Activated naive CD8-positive, alpha-beta T cell treated with anti-CD3 and anti-CD28 coated beads for 36 hours (primary cell): ENCODE measurements at regions not wholly inside any gene's neighbourhood (a gene's known extent, or its start where the extent isn't known, plus 50 kb on each side); places are given as distances from the start of the nearest gene placed in this dataset.

Source experiments
- DNase-seq: peaks from one replicate; pipeline ENCODE4 v3.0.0; 2021
- H3K27ac Mint-ChIP-seq: one replicate; pipeline ENCODE4 v1.8.0; 2022; ENCODE audit warnings: mild to moderate bottlenecking, moderate library complexity, mixed read lengths
- H3K27me3 Mint-ChIP-seq: one replicate; pipeline ENCODE4 v1.8.0; 2022; ENCODE audit warnings: mild to moderate bottlenecking, mixed read lengths
- H3K36me3 Mint-ChIP-seq: one replicate; pipeline ENCODE4 v1.8.0; 2021; ENCODE audit warnings: mild to moderate bottlenecking, mixed read lengths
- H3K4me1 Mint-ChIP-seq: one replicate; pipeline ENCODE4 v1.8.0; 2021; ENCODE audit warnings: mixed read lengths
- H3K4me3 Mint-ChIP-seq: one replicate; pipeline ENCODE4 v1.8.0; 2022; ENCODE audit warnings: mild to moderate bottlenecking, moderate library complexity, mixed read lengths
- H3K9me3 Mint-ChIP-seq: one replicate; pipeline ENCODE4 v1.8.0; 2022; ENCODE audit warnings: mixed read lengths

- no peak overlapping the region for H3K27ac Mint-ChIP-seq
- no peaks in the 10 kb centered on the region for H3K36me3 Mint-ChIP-seq
- H3K9me3 Mint-ChIP-seq, result peaks cover 3% of the 10 kb centered on the region
- H3K27me3 Mint-ChIP-seq, result peaks cover 31% of the 10 kb centered on the region
- no peak overlapping the region for H3K4me3 Mint-ChIP-seq
- DNase-seq, result no peak
- no peaks in the 10 kb centered on the region for H3K4me1 Mint-ChIP-seq
These were observed 87.9 kb upstream of the MAMDC2 start for GRCh38 chr9:69955536-69956355.

DNA sequence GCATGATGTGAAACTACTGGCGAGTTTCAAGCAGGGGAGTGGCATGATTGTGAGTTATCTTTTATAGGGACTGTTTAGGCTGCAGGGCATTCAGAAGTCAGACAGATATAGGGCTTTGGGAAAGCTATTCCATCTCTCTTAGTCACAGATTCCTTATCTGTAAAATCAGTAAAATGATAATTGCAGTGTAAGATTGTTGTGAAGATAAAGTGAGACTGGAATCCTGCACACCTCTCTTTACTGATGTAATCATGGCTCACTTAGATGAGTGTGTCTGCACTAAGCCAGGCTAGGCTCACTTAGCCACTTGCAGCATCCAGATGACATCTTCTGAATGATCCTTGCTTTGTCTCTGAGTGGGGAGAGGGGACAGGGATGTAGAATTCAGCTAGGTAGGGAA is 81.8 kb upstream of the MAMDC2 start:
- no peak for DNase-seq
- Mint-ChIP-seq H3K27ac (no peak overlapping the region), H3K4me1 (no peaks in the 10 kb centered on the region), H3K4me3 (no peak overlapping the region), H3K9me3 (no peaks in the 10 kb centered on the region), H3K36me3 (no peaks in the 10 kb centered on the region), H3K27me3 (peaks cover 20% of the 10 kb centered on the region)

DNA sequence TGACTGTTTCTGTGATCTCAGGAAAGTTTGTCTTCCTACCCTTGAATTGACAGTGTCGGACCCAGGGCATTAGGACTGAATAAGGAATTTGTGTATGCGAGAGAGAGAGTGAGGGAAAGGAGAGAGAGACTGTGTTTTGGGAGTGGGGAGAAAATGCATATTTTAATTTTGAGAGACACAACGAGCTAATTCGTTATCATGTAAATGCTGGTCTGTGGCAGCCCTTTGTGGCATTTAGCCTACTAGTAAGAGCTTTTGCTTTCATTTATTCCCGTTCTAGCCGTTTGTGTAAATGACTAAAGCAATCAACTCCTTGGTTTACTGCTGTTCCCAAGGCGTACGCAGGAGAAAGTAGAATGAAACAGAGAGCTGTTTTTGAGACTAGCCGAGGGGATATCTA is 79.8 kb upstream of the MAMDC2 start:
- Mint-ChIP-seq H3K27ac (no peak overlapping the region), H3K4me3 (no peak overlapping the region), H3K27me3 (peaks cover 16% of the 10 kb centered on the region), H3K36me3 (no peaks in the 10 kb centered on the region), H3K4me1 (no peaks in the 10 kb centered on the region), H3K9me3 (no peaks in the 10 kb centered on the region)
- no peak for DNase-seq

GRCh38 chr9:69964446-69964845 is 79.2 kb upstream of the MAMDC2 start:
- Mint-ChIP-seq H3K27ac (no peak overlapping the region), H3K9me3 (no peaks in the 10 kb centered on the region), H3K4me3 (no peak overlapping the region), H3K27me3 (peaks cover 10% of the 10 kb centered on the region), H3K36me3 (no peaks in the 10 kb centered on the region), H3K4me1 (no peaks in the 10 kb centered on the region)
- DNase-seq, result no peak

DNA sequence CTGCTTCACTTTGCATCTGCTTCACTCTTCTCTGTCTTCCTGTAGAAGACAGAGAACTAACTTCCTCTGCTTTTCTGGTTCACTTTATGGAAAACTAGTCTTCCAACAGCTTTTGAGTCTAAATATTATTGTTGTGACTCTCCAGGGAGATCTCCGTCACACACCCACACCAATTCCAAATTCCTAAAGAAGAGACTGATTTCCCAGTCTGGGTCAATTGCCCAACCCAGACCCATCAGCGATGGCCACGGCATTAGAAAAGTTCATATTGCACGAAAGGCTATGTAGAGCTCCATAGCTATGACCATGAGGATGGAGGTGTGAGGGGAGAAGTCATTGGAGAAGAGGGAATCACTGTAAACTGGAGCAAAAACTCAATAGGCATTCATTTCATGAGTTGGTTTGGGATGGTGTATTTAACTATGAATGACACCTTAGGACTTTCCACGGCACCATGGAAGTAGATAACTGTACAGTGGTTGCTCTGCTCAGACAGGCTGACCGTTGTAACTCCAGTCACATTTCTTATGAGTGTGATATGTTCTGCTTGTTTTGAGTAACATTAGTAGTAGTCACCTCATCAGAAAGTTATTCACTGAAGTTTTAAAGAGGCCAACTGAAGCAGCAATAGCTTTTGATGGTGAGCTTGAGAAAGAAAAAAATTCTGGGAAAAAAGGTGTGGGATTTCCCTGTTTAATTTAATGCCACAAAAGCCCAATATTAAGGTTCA is 78.1 kb upstream of the MAMDC2 start:
- H3K4me3 Mint-ChIP-seq, result no peak overlapping the region
- no peaks in the 10 kb centered on the region for H3K4me1 Mint-ChIP-seq
- peaks cover under 1% of the 10 kb centered on the region for H3K27me3 Mint-ChIP-seq
- H3K36me3 Mint-ChIP-seq, result no peaks in the 10 kb centered on the region
- no peak for DNase-seq
- H3K9me3 Mint-ChIP-seq, result no peaks in the 10 kb centered on the region
- no peak overlapping the region for H3K27ac Mint-ChIP-seq

GRCh38 chr9:69967344-69967743 is 76.3 kb upstream of the MAMDC2 start:
- Mint-ChIP-seq H3K27me3 (no peaks in the 10 kb centered on the region), H3K9me3 (no peaks in the 10 kb centered on the region), H3K4me1 (no peaks in the 10 kb centered on the region), H3K4me3 (no peak overlapping the region), H3K36me3 (no peaks in the 10 kb centered on the region), H3K27ac (no peak overlapping the region)
- DNase-seq, result no peak

DNA sequence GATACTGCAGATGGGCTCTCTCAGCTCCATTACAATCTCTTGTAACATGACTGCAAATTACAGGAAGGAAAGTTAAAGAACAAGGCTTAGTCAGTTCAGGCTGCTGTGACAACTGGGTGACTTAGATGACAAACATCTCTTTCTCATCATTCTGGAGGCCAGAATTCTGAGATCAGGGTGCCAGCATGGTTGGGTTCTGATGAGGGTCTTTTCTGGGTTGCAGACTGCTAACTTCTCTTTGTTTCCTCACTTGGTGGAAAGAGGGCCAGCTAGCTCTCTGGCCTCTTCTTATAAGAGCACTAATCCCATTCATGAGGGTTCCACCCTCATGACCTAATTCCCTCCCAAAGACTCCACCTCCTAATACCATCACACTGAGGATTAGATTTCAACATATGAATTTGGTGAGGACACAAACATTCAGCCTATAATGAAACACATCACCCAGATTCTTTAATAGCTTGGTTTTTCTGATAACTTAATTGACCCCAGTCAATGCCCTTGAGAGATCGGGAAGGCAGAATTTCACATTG is 73.6 kb upstream of the MAMDC2 start:
- no peaks in the 10 kb centered on the region for H3K4me1 Mint-ChIP-seq
- peaks cover 9% of the 10 kb centered on the region for H3K27me3 Mint-ChIP-seq
- no peaks in the 10 kb centered on the region for H3K36me3 Mint-ChIP-seq
- no peak for DNase-seq
- no peak overlapping the region for H3K27ac Mint-ChIP-seq
- no peaks in the 10 kb centered on the region for H3K9me3 Mint-ChIP-seq
- H3K4me3 Mint-ChIP-seq, result no peak overlapping the region

GRCh38 chr9:69971643-69972449 is 71.8 kb upstream of the MAMDC2 start:
- Mint-ChIP-seq H3K4me3 (no peak overlapping the region), H3K36me3 (no peaks in the 10 kb centered on the region), H3K9me3 (no peaks in the 10 kb centered on the region), H3K4me1 (no peaks in the 10 kb centered on the region), H3K27me3 (peaks cover 16% of the 10 kb centered on the region), H3K27ac (no peak overlapping the region)
- DNase-seq, result peak; percentile 50

DNA sequence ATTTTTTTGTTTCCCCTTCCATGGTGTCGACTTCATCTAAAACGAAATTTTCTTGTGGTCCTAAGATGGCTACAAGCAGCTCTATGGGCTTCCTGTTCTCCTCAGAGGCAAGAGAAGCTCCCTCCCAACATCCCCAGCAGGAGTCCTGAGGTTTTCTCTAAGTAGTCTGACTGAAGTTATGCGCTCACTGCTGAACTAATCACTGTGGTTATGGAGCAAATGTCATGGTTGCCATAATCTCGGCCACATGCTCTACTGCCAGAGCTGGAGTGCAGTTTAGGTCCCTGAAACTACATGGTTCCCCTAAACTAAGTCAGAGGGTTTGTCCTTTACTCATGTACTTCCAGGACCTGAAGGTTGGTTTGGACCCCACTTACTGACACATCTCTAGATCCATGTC is 68.0 kb upstream of the MAMDC2 start:
- no peak for DNase-seq
- peaks cover 16% of the 10 kb centered on the region for H3K27me3 Mint-ChIP-seq
- no peaks in the 10 kb centered on the region for H3K36me3 Mint-ChIP-seq
- no peaks in the 10 kb centered on the region for H3K4me1 Mint-ChIP-seq
- no peak overlapping the region for H3K27ac Mint-ChIP-seq
- H3K4me3 Mint-ChIP-seq, result no peak overlapping the region
- no peaks in the 10 kb centered on the region for H3K9me3 Mint-ChIP-seq

DNA sequence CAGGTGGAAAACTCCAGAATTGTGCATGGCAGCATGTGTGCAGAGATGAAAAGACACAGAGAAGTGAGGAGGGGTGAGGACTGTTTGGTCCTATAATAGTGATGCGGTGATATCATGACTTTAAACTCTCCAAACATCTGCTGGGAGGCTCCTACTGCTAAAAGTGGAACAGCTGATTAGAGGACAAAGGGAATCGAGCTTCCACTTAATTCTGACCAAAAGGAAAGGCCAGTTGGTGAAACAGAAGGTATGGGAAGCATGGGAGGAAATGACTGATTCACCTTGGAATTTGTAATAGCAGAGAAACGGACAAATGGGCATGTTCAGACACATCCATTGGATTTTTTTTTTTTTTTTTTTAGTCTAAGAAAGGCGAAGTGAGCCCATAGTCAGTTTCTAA is 67.5 kb upstream of the MAMDC2 start:
- no peaks in the 10 kb centered on the region for H3K9me3 Mint-ChIP-seq

DNA sequence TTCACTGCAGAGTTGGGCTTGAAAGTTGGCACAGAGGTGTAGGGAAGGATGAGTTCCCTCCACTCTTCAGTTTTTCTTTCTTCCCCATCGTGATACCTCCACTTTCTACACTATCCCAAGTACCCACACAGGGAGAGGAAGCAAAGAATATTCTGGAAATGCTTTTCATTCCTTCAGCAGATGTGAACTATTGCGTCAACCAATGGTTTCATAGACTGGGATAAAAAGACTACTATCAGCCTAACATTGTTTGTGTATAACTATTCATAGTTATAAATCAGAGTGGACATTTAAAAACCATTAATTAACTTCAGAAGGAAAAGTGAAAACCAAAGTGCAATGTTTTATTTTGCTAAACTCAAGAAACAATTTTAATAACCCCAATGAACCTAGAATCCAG is 63.6 kb upstream of the MAMDC2 start:
- Mint-ChIP-seq H3K27me3 (peaks cover 14% of the 10 kb centered on the region), H3K27ac (no peak overlapping the region), H3K4me1 (no peaks in the 10 kb centered on the region), H3K9me3 (no peaks in the 10 kb centered on the region), H3K4me3 (no peak overlapping the region), H3K36me3 (no peaks in the 10 kb centered on the region)
- DNase-seq, result no peak

More for the DNA sequence above, 67.5 kb upstream of the MAMDC2 start:
- no peaks in the 10 kb centered on the region for H3K4me1 Mint-ChIP-seq
- DNase-seq, result no peak
- no peaks in the 10 kb centered on the region for H3K36me3 Mint-ChIP-seq
- H3K27me3 Mint-ChIP-seq, result peaks cover 16% of the 10 kb centered on the region
- no peak overlapping the region for H3K27ac Mint-ChIP-seq
- H3K4me3 Mint-ChIP-seq, result no peak overlapping the region

- Mint-ChIP-seq H3K27ac (no peak overlapping the region), H3K9me3 (no peaks in the 10 kb centered on the region), H3K36me3 (no peaks in the 10 kb centered on the region), H3K4me1 (no peaks in the 10 kb centered on the region), H3K4me3 (no peak overlapping the region), H3K27me3 (peaks cover 14% of the 10 kb centered on the region)
- DNase-seq, result no peak
These were observed 63.1 kb upstream of the MAMDC2 start for GRCh38 chr9:69980591-69980990.

- DNase-seq, result no peak
- no peaks in the 10 kb centered on the region for H3K36me3 Mint-ChIP-seq
- H3K9me3 Mint-ChIP-seq, result no peaks in the 10 kb centered on the region
- H3K4me1 Mint-ChIP-seq, result no peaks in the 10 kb centered on the region
- no peak overlapping the region for H3K27ac Mint-ChIP-seq
- H3K27me3 Mint-ChIP-seq, result peaks cover 7% of the 10 kb centered on the region
- no peak overlapping the region for H3K4me3 Mint-ChIP-seq
These were observed 61.8 kb upstream of the MAMDC2 start for GRCh38 chr9:69981686-69982445.

DNA sequence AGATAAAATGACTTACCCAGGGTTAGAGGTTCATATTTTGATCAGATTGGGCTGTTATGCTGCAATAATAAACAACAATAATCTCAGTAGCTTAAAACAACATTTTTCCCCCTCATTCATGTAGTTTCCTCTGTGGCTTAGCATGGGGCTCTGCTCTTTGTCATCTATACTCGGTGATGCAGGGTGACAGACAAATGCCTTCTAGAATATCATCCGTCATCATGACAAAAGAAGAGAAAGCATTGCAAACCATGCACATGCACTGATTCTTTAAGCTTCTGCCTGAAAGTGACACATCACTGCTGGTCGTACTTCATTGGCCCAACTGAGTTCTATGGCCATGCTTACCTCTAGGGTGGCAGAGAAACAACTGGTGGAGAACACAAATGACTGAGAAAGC is 58.8 kb upstream of the MAMDC2 start:
- no peaks in the 10 kb centered on the region for H3K36me3 Mint-ChIP-seq
- peaks cover 13% of the 10 kb centered on the region for H3K27me3 Mint-ChIP-seq
- H3K9me3 Mint-ChIP-seq, result no peaks in the 10 kb centered on the region
- H3K27ac Mint-ChIP-seq, result no peak overlapping the region
- H3K4me3 Mint-ChIP-seq, result no peak overlapping the region
- no peaks in the 10 kb centered on the region for H3K4me1 Mint-ChIP-seq
- DNase-seq, result no peak
